GM23338 (cell line): ENCODE measurements at regions not wholly inside any gene's neighbourhood (a gene's known extent, or its start where the extent isn't known, plus 50 kb on each side); places are given as distances from the start of the nearest gene placed in this dataset.

Experiments
- ATAC-seq: fragments of 200-7000 bp; cut with Tn5 transposase; 3 replicates; pipeline ENCODE4 v1.9.1; 2020
- DNase-seq: peaks from one replicate; pipeline ENCODE4 v3.0.0-alpha.2; 2015; ENCODE audit warnings: low spot score
- H2AFZ ChIP-seq: fragments of 200-600 bp; sonication (generic); 2 replicates; pipeline ENCODE4 v1.8.0; 2016; ENCODE audit warnings: antibody characterized with exemption, mild to moderate bottlenecking, moderate library complexity
- H3F3A ChIP-seq: fragments of 200-600 bp; sonication (generic); replicated peaks from 2 replicates; pipeline ENCODE4 v1.8.0; 2017; ENCODE audit warnings: antibody characterized with exemption, mixed run types, low read depth
- H3K27ac ChIP-seq: fragments of 200-600 bp; sonication (generic); 2 replicates; pipeline ENCODE4 v1.6.1; 2016; ENCODE audit warnings: low read depth
- H3K27me3 ChIP-seq: fragments of 200-600 bp; sonication (generic); 2 replicates; pipeline ENCODE4 v1.8.0; 2016; ENCODE audit warnings: mild to moderate bottlenecking, mixed run types, moderate library complexity; ENCODE audit not compliant: insufficient read depth
- H3K36me3 ChIP-seq: fragments of 200-600 bp; sonication (generic); 2 replicates; pipeline ENCODE4 v1.8.0; 2016; ENCODE audit warnings: mild to moderate bottlenecking; ENCODE audit not compliant: insufficient read depth
- H3K4me1 ChIP-seq: fragments of 200-600 bp; sonication (generic); 2 replicates; pipeline ENCODE4 v1.8.0; 2016; ENCODE audit warnings: mild to moderate bottlenecking, moderate library complexity; ENCODE audit not compliant: insufficient read depth
- H3K4me2 ChIP-seq: fragments of 200-600 bp; sonication (generic); 2 replicates; pipeline ENCODE4 v1.7.1; 2017; ENCODE audit warnings: mixed run types
- H3K4me3 ChIP-seq: fragments of 200-600 bp; sonication (generic); 2 replicates; pipeline ENCODE4 v1.6.1; 2016; ENCODE audit warnings: mixed run types
- H3K79me2 ChIP-seq: fragments of 200-600 bp; sonication (generic); replicated peaks from 2 replicates; pipeline ENCODE4 v1.8.0; 2017; ENCODE audit warnings: mild to moderate bottlenecking; ENCODE audit not compliant: insufficient read depth
- H3K9me2 ChIP-seq: fragments of 200-600 bp; sonication (generic); 2 replicates; pipeline ENCODE4 v1.8.0; 2017; ENCODE audit not compliant: insufficient read depth
- H4K20me1 ChIP-seq: fragments of 200-600 bp; sonication (generic); replicated peaks from 2 replicates; pipeline ENCODE4 v1.8.0; 2017; ENCODE audit warnings: mild to moderate bottlenecking; ENCODE audit not compliant: insufficient read depth
- H3K27ac Mint-ChIP-seq: 2 replicates; pipeline ENCODE4 v1.8.0; 2020; ENCODE audit warnings: inconsistent platforms, mild to moderate bottlenecking, moderate library complexity, mixed read lengths
- H3K27me3 Mint-ChIP-seq: 3 replicates; pipeline ENCODE4 v1.8.0; 2022; ENCODE audit warnings: low read depth, mild to moderate bottlenecking, moderate library complexity, mixed read lengths, inconsistent platforms; ENCODE audit not compliant: insufficient read depth, poor library complexity
- H3K36me3 Mint-ChIP-seq: 3 replicates; pipeline ENCODE4 v1.8.0; 2021; ENCODE audit warnings: low read depth, mild to moderate bottlenecking, inconsistent platforms, moderate library complexity, mixed read lengths
- H3K4me1 Mint-ChIP-seq: 3 replicates; pipeline ENCODE4 v1.8.0; 2020; ENCODE audit warnings: mild to moderate bottlenecking, inconsistent platforms, mixed read lengths
- H3K4me3 Mint-ChIP-seq: 3 replicates; pipeline ENCODE4 v1.8.0; 2021; ENCODE audit warnings: moderate library complexity, mild to moderate bottlenecking, inconsistent platforms, mixed read lengths
- H3K9me3 Mint-ChIP-seq: 3 replicates; pipeline ENCODE4 v1.8.0; 2020; ENCODE audit warnings: moderate library complexity, mild to moderate bottlenecking, inconsistent platforms, mixed read lengths
- CREB1 ChIP-seq: fragments of 250-450 bp; sonication (Bioruptor Pico); IDR thresholded peaks from 2 replicates; pipeline ENCODE4 v1.5.0; 2020; ENCODE audit warnings: low read depth, mild to moderate bottlenecking, moderate library complexity
- CTCF ChIP-seq, 2 experiments: fragments of 200-600 bp in 1 of 2; sonication (generic) in 1 of 2; conservative IDR thresholded peaks; 2 replicates each; pipeline versions ENCODE4 v1.5.1 to v1.6.1; 2016 to 2017; ENCODE audit warnings: antibody characterized with exemption in 2 of 2, low read depth in 2 of 2, mild to moderate bottlenecking in 2 of 2, moderate library complexity in 1 of 2
- EZH2 ChIP-seq: fragments of 200-600 bp; sonication (generic); IDR thresholded peaks from one replicate; pipeline ENCODE4 v1.8.0; 2017; ENCODE audit warnings: antibody characterized with exemption, mild to moderate bottlenecking, low read depth; ENCODE audit not compliant: unreplicated experiment
- EZH2phosphoT487 ChIP-seq: fragments of 200-600 bp; sonication (generic); IDR thresholded peaks from one replicate; pipeline ENCODE4 v1.8.1; 2018; ENCODE audit warnings: antibody characterized with exemption; ENCODE audit not compliant: unreplicated experiment
- JUNB ChIP-seq: IDR thresholded peaks from one replicate; pipeline ENCODE4 v1.6.1; 2016; ENCODE audit warnings: antibody characterized with exemption; ENCODE audit not compliant: unreplicated experiment
- NANOG ChIP-seq: IDR thresholded peaks from 2 replicates; pipeline ENCODE4 v1.6.1; 2016; ENCODE audit warnings: antibody characterized with exemption, borderline replicate concordance
- POLR2AphosphoS5 ChIP-seq: IDR thresholded peaks from 2 replicates; pipeline ENCODE4 v1.6.1; 2016; ENCODE audit warnings: antibody characterized with exemption, low read depth
- STAT1 ChIP-seq: IDR thresholded peaks from one replicate; pipeline ENCODE4 v1.6.1; 2016; ENCODE audit warnings: antibody characterized with exemption; ENCODE audit not compliant: unreplicated experiment
- ZNF114 ChIP-seq: fragments of 250-450 bp; sonication (Bioruptor Pico); IDR thresholded peaks from 2 replicates; pipeline ENCODE4 v1.5.0; 2020; ENCODE audit warnings: mild to moderate bottlenecking, moderate library complexity
- ZNF331 ChIP-seq: fragments of 250-450 bp; sonication (Bioruptor Pico); IDR thresholded peaks from 2 replicates; pipeline ENCODE4 v1.5.0; 2020; ENCODE audit warnings: low read depth, mild to moderate bottlenecking, moderate library complexity
- TF ChIP-seq, protein P1 (sequence below): IDR thresholded peaks from 2 replicates; pipeline ENCODE4 v1.6.1; 2016; ENCODE audit warnings: antibody characterized with exemption
- TF ChIP-seq, protein P2 (sequence below): IDR thresholded peaks from one replicate; pipeline ENCODE4 v1.6.1; 2018; ENCODE audit warnings: antibody characterized with exemption; ENCODE audit not compliant: unreplicated experiment
- TF ChIP-seq, protein P3 (sequence below): fragments of 250-450 bp; sonication (Bioruptor Pico); IDR thresholded peaks from 2 replicates; pipeline ENCODE4 v1.5.0; 2020; ENCODE audit warnings: mild to moderate bottlenecking, moderate library complexity

- Histone ChIP-seq H3K9me2 (no peaks in the 10 kb centered on the region), H4K20me1 (no peaks in the 10 kb centered on the region), H3K79me2 (no peaks in the 10 kb centered on the region), H3K36me3 (no peaks in the 10 kb centered on the region), H3K27ac (no peak overlapping the region), H2AFZ (no peak overlapping the region), H3K4me2 (no peak overlapping the region), H3K27me3 (no peaks in the 10 kb centered on the region), H3F3A (no peaks in the 10 kb centered on the region), H3K4me1 (no peaks in the 10 kb centered on the region), H3K4me3 (no peak overlapping the region)
- Mint-ChIP-seq H3K4me3 (no peak overlapping the region), H3K36me3 (no peaks in the 10 kb centered on the region), H3K27ac (no peak overlapping the region), H3K27me3 (peaks cover 2% of the 10 kb centered on the region), H3K9me3 (no peaks in the 10 kb centered on the region), H3K4me1 (peaks cover 3% of the 10 kb centered on the region; the same call in 2 of the 3 replicates)
- no peak for DNase-seq
- ATAC-seq, result no peak
- TF ChIP-seq JUNB (no peak), NANOG (no peak), POLR2AphosphoS5 (no peak), EZH2phosphoT487 (no peak), CTCF (conservative IDR thresholded peaks at IDR 0.05; ENCODE audit: low read depth in 2 of 2) (no peak), EZH2 (no peak), ZNF331 (CRISPR knock-in tag) (no peak), CREB1 (CRISPR knock-in tag) (no peak), STAT1 (no peak), ZNF114 (CRISPR knock-in tag) (no peak)
- TF ChIP-seq, protein P1, sequence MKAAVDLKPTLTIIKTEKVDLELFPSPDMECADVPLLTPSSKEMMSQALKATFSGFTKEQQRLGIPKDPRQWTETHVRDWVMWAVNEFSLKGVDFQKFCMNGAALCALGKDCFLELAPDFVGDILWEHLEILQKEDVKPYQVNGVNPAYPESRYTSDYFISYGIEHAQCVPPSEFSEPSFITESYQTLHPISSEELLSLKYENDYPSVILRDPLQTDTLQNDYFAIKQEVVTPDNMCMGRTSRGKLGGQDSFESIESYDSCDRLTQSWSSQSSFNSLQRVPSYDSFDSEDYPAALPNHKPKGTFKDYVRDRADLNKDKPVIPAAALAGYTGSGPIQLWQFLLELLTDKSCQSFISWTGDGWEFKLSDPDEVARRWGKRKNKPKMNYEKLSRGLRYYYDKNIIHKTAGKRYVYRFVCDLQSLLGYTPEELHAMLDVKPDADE, result no peak
- TF ChIP-seq, protein P2, sequence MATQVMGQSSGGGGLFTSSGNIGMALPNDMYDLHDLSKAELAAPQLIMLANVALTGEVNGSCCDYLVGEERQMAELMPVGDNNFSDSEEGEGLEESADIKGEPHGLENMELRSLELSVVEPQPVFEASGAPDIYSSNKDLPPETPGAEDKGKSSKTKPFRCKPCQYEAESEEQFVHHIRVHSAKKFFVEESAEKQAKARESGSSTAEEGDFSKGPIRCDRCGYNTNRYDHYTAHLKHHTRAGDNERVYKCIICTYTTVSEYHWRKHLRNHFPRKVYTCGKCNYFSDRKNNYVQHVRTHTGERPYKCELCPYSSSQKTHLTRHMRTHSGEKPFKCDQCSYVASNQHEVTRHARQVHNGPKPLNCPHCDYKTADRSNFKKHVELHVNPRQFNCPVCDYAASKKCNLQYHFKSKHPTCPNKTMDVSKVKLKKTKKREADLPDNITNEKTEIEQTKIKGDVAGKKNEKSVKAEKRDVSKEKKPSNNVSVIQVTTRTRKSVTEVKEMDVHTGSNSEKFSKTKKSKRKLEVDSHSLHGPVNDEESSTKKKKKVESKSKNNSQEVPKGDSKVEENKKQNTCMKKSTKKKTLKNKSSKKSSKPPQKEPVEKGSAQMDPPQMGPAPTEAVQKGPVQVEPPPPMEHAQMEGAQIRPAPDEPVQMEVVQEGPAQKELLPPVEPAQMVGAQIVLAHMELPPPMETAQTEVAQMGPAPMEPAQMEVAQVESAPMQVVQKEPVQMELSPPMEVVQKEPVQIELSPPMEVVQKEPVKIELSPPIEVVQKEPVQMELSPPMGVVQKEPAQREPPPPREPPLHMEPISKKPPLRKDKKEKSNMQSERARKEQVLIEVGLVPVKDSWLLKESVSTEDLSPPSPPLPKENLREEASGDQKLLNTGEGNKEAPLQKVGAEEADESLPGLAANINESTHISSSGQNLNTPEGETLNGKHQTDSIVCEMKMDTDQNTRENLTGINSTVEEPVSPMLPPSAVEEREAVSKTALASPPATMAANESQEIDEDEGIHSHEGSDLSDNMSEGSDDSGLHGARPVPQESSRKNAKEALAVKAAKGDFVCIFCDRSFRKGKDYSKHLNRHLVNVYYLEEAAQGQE, result no peak
- TF ChIP-seq, protein P3, sequence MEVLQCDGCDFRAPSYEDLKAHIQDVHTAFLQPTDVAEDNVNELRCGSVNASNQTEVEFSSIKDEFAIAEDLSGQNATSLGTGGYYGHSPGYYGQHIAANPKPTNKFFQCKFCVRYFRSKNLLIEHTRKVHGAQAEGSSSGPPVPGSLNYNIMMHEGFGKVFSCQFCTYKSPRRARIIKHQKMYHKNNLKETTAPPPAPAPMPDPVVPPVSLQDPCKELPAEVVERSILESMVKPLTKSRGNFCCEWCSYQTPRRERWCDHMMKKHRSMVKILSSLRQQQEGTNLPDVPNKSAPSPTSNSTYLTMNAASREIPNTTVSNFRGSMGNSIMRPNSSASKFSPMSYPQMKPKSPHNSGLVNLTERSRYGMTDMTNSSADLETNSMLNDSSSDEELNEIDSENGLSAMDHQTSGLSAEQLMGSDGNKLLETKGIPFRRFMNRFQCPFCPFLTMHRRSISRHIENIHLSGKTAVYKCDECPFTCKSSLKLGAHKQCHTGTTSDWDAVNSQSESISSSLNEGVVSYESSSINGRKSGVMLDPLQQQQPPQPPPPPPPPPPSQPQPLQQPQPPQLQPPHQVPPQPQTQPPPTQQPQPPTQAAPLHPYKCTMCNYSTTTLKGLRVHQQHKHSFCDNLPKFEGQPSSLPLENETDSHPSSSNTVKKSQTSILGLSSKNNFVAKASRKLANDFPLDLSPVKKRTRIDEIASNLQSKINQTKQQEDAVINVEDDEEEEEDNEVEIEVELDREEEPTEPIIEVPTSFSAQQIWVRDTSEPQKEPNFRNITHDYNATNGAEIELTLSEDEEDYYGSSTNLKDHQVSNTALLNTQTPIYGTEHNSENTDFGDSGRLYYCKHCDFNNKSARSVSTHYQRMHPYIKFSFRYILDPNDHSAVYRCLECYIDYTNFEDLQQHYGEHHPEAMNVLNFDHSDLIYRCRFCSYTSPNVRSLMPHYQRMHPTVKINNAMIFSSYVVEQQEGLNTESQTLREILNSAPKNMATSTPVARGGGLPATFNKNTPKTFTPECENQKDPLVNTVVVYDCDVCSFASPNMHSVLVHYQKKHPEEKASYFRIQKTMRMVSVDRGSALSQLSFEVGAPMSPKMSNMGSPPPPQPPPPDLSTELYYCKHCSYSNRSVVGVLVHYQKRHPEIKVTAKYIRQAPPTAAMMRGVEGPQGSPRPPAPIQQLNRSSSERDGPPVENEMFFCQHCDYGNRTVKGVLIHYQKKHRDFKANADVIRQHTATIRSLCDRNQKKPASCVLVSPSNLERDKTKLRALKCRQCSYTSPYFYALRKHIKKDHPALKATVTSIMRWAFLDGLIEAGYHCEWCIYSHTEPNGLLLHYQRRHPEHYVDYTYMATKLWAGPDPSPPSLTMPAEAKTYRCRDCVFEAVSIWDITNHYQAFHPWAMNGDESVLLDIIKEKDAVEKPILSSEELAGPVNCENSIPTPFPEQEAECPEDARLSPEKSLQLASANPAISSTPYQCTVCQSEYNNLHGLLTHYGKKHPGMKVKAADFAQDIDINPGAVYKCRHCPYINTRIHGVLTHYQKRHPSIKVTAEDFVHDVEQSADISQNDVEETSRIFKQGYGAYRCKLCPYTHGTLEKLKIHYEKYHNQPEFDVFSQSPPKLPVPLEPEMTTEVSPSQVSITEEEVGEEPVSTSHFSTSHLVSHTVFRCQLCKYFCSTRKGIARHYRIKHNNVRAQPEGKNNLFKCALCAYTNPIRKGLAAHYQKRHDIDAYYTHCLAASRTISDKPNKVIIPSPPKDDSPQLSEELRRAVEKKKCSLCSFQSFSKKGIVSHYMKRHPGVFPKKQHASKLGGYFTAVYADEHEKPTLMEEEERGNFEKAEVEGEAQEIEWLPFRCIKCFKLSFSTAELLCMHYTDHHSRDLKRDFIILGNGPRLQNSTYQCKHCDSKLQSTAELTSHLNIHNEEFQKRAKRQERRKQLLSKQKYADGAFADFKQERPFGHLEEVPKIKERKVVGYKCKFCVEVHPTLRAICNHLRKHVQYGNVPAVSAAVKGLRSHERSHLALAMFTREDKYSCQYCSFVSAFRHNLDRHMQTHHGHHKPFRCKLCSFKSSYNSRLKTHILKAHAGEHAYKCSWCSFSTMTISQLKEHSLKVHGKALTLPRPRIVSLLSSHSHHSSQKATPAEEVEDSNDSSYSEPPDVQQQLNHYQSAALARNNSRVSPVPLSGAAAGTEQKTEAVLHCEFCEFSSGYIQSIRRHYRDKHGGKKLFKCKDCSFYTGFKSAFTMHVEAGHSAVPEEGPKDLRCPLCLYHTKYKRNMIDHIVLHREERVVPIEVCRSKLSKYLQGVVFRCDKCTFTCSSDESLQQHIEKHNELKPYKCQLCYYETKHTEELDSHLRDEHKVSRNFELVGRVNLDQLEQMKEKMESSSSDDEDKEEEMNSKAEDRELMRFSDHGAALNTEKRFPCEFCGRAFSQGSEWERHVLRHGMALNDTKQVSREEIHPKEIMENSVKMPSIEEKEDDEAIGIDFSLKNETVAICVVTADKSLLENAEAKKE (CRISPR knock-in tag), result no peak
Measured at GRCh38 chr12:25816637-25817036, 141.8 kb upstream of the RASSF8 start.
